ENCODE measurements at regions not wholly inside any gene's neighbourhood (a gene's known extent, or its start where the extent isn't known, plus 50 kb on each side); places are given as distances from the start of the nearest gene placed in this dataset.

DNA sequence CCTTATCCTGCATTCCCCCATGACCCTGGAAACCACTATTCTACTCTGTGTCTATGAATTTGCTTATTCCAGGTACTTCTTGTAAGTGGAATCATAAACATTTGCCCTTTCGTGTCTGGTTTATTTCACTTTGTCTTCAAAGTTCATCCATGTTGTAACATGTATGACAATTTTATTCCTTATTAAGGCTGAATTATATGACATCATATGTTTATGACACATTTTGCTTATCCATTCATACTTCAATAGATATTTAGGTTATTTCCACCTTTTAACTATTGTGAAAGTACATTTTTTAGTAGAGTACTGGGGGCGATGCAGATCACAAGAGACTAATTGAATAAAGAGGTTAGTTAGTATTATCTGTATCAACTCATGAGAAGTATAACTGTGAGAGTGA is 591.6 kb downstream of the UTRN start:
- in situ Hi-C loops (cut with HindIII; ENCODE audit: low pct_unique_long_range_greater_than_20kb, low sequenced_read_pairs) = no loop called here
- intact Hi-C loops (cut with micrococcal nuclease; ENCODE audit: unreplicated experiment) = no loop called here
- Histone ChIP-seq H3K36me3 (ENCODE audit: control insufficient read depth, insufficient read depth, low read length) (no peaks in the 10 kb centered on the region), H3K4me1 (ENCODE audit: control insufficient read depth, insufficient read depth, low read length) (peaks cover 3% of the 10 kb centered on the region; the same call in 1 of the 2 replicates), H3K4me3 (ENCODE audit: low read depth in 2 of 2, low read length in 2 of 2) (no peak overlapping the region), H3K27me3 (ENCODE audit: control insufficient read depth, insufficient read depth, low read length) (no peaks in the 10 kb centered on the region), H3K27ac (ENCODE audit: low read length) (no peak overlapping the region), H3K9me3 (ENCODE audit: control insufficient read depth, insufficient read depth, low read depth, low read length) (no peaks in the 10 kb centered on the region)
- no TSS peak for BruUV-seq (replicated peaks)
- ChIA-PET CTCF (no interaction called here), POLR2A (no interaction called here)
- DNase-seq (ENCODE audit: low read depth, low spot score) (no peak), ATAC-seq (no peak)
- TF ChIP-seq POLR2AphosphoS5 (IDR thresholded peaks at IDR 0.05; ENCODE audit: low read depth, low read length) (no peak), SIN3A (IDR thresholded peaks at IDR 0.05; ENCODE audit: borderline replicate concordance, insufficient read depth, low read depth, low read length) (no peak), TCF7L2 (IDR thresholded peaks at IDR 0.05; ENCODE audit: low read depth, low read length) (no peak)
- TF ChIP-seq, protein P1, sequence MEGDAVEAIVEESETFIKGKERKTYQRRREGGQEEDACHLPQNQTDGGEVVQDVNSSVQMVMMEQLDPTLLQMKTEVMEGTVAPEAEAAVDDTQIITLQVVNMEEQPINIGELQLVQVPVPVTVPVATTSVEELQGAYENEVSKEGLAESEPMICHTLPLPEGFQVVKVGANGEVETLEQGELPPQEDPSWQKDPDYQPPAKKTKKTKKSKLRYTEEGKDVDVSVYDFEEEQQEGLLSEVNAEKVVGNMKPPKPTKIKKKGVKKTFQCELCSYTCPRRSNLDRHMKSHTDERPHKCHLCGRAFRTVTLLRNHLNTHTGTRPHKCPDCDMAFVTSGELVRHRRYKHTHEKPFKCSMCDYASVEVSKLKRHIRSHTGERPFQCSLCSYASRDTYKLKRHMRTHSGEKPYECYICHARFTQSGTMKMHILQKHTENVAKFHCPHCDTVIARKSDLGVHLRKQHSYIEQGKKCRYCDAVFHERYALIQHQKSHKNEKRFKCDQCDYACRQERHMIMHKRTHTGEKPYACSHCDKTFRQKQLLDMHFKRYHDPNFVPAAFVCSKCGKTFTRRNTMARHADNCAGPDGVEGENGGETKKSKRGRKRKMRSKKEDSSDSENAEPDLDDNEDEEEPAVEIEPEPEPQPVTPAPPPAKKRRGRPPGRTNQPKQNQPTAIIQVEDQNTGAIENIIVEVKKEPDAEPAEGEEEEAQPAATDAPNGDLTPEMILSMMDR (IDR thresholded peaks at IDR 0.05) = no peak
- TF ChIP-seq, protein P2, sequence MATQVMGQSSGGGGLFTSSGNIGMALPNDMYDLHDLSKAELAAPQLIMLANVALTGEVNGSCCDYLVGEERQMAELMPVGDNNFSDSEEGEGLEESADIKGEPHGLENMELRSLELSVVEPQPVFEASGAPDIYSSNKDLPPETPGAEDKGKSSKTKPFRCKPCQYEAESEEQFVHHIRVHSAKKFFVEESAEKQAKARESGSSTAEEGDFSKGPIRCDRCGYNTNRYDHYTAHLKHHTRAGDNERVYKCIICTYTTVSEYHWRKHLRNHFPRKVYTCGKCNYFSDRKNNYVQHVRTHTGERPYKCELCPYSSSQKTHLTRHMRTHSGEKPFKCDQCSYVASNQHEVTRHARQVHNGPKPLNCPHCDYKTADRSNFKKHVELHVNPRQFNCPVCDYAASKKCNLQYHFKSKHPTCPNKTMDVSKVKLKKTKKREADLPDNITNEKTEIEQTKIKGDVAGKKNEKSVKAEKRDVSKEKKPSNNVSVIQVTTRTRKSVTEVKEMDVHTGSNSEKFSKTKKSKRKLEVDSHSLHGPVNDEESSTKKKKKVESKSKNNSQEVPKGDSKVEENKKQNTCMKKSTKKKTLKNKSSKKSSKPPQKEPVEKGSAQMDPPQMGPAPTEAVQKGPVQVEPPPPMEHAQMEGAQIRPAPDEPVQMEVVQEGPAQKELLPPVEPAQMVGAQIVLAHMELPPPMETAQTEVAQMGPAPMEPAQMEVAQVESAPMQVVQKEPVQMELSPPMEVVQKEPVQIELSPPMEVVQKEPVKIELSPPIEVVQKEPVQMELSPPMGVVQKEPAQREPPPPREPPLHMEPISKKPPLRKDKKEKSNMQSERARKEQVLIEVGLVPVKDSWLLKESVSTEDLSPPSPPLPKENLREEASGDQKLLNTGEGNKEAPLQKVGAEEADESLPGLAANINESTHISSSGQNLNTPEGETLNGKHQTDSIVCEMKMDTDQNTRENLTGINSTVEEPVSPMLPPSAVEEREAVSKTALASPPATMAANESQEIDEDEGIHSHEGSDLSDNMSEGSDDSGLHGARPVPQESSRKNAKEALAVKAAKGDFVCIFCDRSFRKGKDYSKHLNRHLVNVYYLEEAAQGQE (IDR thresholded peaks at IDR 0.05; ENCODE audit: insufficient read depth in 1 of 2, low read depth in 2 of 2, low read length in 1 of 2) = no peak

DNA sequence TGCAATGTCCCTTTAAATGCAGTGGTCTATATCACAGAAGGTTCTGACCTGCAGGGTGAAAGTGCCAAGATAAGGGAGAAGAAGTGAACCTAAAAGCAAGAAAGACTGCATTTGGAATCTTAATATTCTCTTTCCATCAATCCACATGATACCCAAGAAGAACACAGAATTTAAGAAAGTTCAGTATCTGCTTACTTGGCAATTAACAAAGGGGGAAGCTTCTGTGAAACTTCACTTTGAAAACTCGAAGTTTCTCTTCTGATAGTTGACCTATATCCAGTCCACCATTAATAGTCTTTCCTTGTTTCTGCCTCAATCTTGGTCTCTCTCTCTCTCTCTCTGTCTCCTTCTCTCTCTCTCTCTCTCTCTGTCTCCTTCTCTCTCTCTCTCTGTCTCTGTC is 592.0 kb downstream of the UTRN start:
- H3K27me3 ChIP-seq (ENCODE audit: control insufficient read depth, insufficient read depth, low read length) = no peaks in the 10 kb centered on the region
- DNase-seq (ENCODE audit: low read depth, low spot score) (no peak), ATAC-seq (no peak)
- H3K4me3 ChIP-seq (ENCODE audit: low read depth in 2 of 2, low read length in 2 of 2) = no peak overlapping the region
- ChIA-PET CTCF (no interaction called here), POLR2A (no interaction called here)
- H3K27ac ChIP-seq (ENCODE audit: low read length) = no peak overlapping the region
- peaks cover 3% of the 10 kb centered on the region; the same call in 1 of the 2 replicates for H3K4me1 ChIP-seq (ENCODE audit: control insufficient read depth, insufficient read depth, low read length)
- no TSS peak for BruUV-seq (replicated peaks)
- no peaks in the 10 kb centered on the region for H3K36me3 ChIP-seq (ENCODE audit: control insufficient read depth, insufficient read depth, low read length)
- no peak for TF ChIP-seq SIN3A (IDR thresholded peaks at IDR 0.05; ENCODE audit: borderline replicate concordance, insufficient read depth, low read depth, low read length)
- TF ChIP-seq, protein P1 (IDR thresholded peaks at IDR 0.05) = no peak
- TF ChIP-seq TCF7L2 (IDR thresholded peaks at IDR 0.05; ENCODE audit: low read depth, low read length) = no peak
- TF ChIP-seq POLR2AphosphoS5 (IDR thresholded peaks at IDR 0.05; ENCODE audit: low read depth, low read length) = no peak
- TF ChIP-seq, protein P2 (IDR thresholded peaks at IDR 0.05; ENCODE audit: insufficient read depth in 1 of 2, low read depth in 2 of 2, low read length in 1 of 2) = no peak
- in situ Hi-C loops (cut with HindIII; ENCODE audit: low pct_unique_long_range_greater_than_20kb, low sequenced_read_pairs) = no loop called here
- intact Hi-C loops (cut with micrococcal nuclease; ENCODE audit: unreplicated experiment) = no loop called here
- H3K9me3 ChIP-seq (ENCODE audit: control insufficient read depth, insufficient read depth, low read depth, low read length) = no peaks in the 10 kb centered on the region
